NCI-H1417 treated with DMSO at 0.1 percent for 48 hours (cell line): ENCODE measurements at regions not wholly inside any gene's neighbourhood (a gene's known extent, or its start where the extent isn't known, plus 50 kb on each side); places are given as distances from the start of the nearest gene placed in this dataset.

Experiments used
- DNase-seq: peaks from one replicate; lab custom pipeline; 2025; lab: John Stamatoyannopoulos, UW

- DNase-seq = no peak
These were observed 66.1 kb upstream of the PTGFR start for GRCh38 chr1:78424720-78425119.

- no peak for DNase-seq
These were observed 64.4 kb upstream of the PTGFR start for GRCh38 chr1:78426408-78426807.

GRCh38 chr1:78427506-78427905 is 63.3 kb upstream of the PTGFR start:
- no peak for DNase-seq

- no peak for DNase-seq
These were observed 58.8 kb upstream of the PTGFR start for GRCh38 chr1:78432016-78432415.

GRCh38 chr1:78434351-78434750 is 56.4 kb upstream of the PTGFR start:
- DNase-seq = no peak

GRCh38 chr1:78436961-78437360 is 53.8 kb upstream of the PTGFR start:
- DNase-seq = no peak

GRCh38 chr1:78437396-78437795 is 53.4 kb upstream of the PTGFR start:
- DNase-seq = no peak

GRCh38 chr1:78437941-78438340 is 52.8 kb upstream of the PTGFR start:
- peak; percentile 1 for DNase-seq

- DNase-seq = no peak
These were observed 50.4 kb upstream of the PTGFR start for GRCh38 chr1:78440381-78440793.
